ENCODE measurements at regions not wholly inside any gene's neighbourhood (a gene's known extent, or its start where the extent isn't known, plus 50 kb on each side); places are given as distances from the start of the nearest gene placed in this dataset.
A peak's percentile ranks its signal among the peaks of the same experiment; 100 is the strongest.

GRCh38 chr11:92576315-92576714 lies 351.7 kb downstream of the FAT3 start:
- Histone ChIP-seq H3K9me3 (no peaks in the 10 kb centered on the region), H3K27me3 (no peaks in the 10 kb centered on the region), H3K4me1 (peaks cover 9% of the 10 kb centered on the region), H3K36me3 (replicated peaks in 1 of 2; ENCODE audit: insufficient read depth in 1 of 2, low read depth in 2 of 2) (no peaks in the 10 kb centered on the region), H3K4me3 (no peak overlapping the region), H3K27ac (no peak overlapping the region)
- 13 to 29% methylated on average over 3 of the region's 3 CpGs for WGBS, 2 donors
- TF ChIP-seq CTCF (IDR thresholded peaks at IDR 0.05) (no peak), POLR2A (IDR thresholded peaks at IDR 0.05) (no peak)
- DNase-seq (no peak), ATAC-seq (peak; percentile 27)
- intact Hi-C loops (cut with DNase I): no loop called here

GRCh38 chr11:92580908-92581307 lies 356.3 kb downstream of the FAT3 start:
- H3K4me1 ChIP-seq: peaks cover 8% of the 10 kb centered on the region
- TF ChIP-seq POLR2A (IDR thresholded peaks at IDR 0.05): no peak
- no peak for TF ChIP-seq CTCF (IDR thresholded peaks at IDR 0.05)
- no peaks in the 10 kb centered on the region for H3K9me3 ChIP-seq
- WGBS, 2 donors: 47 to 52% methylated on average over 1 of the region's 1 CpG
- H3K27me3 ChIP-seq: no peaks in the 10 kb centered on the region
- H3K4me3 ChIP-seq: no peak overlapping the region
- DNase-seq (no peak), ATAC-seq (no peak)
- intact Hi-C loops (cut with DNase I): no loop called here
- H3K36me3 ChIP-seq (replicated peaks in 1 of 2; ENCODE audit: insufficient read depth in 1 of 2, low read depth in 2 of 2): no peaks in the 10 kb centered on the region
- H3K27ac ChIP-seq: no peak overlapping the region

DNA sequence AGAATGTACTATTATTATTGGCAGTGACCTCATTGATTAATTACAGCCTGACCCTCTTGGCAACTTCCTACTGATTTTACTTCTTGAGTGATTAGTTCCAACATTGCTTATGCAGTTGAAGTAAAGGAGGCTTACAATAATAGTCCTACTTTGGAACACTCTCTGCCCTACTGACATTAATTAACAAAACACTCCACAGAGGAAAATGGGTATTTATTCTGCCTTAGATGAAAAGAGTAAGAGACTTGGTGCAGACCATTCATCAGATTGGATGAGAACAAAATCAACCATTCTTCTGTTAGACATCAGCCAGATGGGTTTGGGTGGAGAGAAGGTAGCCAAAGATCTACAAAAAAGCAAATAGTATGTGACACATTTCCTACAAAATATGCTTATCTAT lies 363.8 kb downstream of the FAT3 start:
- no peak overlapping the region for H3K4me3 ChIP-seq
- no peaks in the 10 kb centered on the region for H3K27me3 ChIP-seq
- no peaks in the 10 kb centered on the region for H3K4me1 ChIP-seq
- TF ChIP-seq CTCF (IDR thresholded peaks at IDR 0.05) (no peak), POLR2A (IDR thresholded peaks at IDR 0.05) (no peak)
- no peak for ATAC-seq
- no peaks in the 10 kb centered on the region for H3K36me3 ChIP-seq (replicated peaks in 1 of 2; ENCODE audit: insufficient read depth in 1 of 2, low read depth in 2 of 2)
- no peaks in the 10 kb centered on the region for H3K9me3 ChIP-seq
- DNase-seq: no peak
- intact Hi-C loops (cut with DNase I): no loop called here
- H3K27ac ChIP-seq: no peak overlapping the region

- ATAC-seq (no peak), DNase-seq (no peak)
- Histone ChIP-seq H3K36me3 (replicated peaks in 1 of 2; ENCODE audit: insufficient read depth in 1 of 2, low read depth in 2 of 2) (no peaks in the 10 kb centered on the region), H3K27ac (no peak overlapping the region), H3K9me3 (no peaks in the 10 kb centered on the region), H3K27me3 (no peaks in the 10 kb centered on the region), H3K4me3 (no peak overlapping the region), H3K4me1 (no peaks in the 10 kb centered on the region)
- 83 to 85% methylated on average over 3 of the region's 3 CpGs for WGBS, 2 donors
- intact Hi-C loops (cut with DNase I): no loop called here
- TF ChIP-seq POLR2A (IDR thresholded peaks at IDR 0.05) (no peak), CTCF (IDR thresholded peaks at IDR 0.05) (no peak)
Measured at GRCh38 chr11:92589512-92589911, 364.9 kb downstream of the FAT3 start.

- ATAC-seq (no peak), DNase-seq (no peak)
- H3K27ac ChIP-seq: no peak overlapping the region
- H3K27me3 ChIP-seq: no peaks in the 10 kb centered on the region
- TF ChIP-seq CTCF (IDR thresholded peaks at IDR 0.05) (no peak), POLR2A (IDR thresholded peaks at IDR 0.05) (no peak)
- no peaks in the 10 kb centered on the region for H3K36me3 ChIP-seq (replicated peaks in 1 of 2; ENCODE audit: insufficient read depth in 1 of 2, low read depth in 2 of 2)
- intact Hi-C loops (cut with DNase I): no loop called here
- no peak overlapping the region for H3K4me3 ChIP-seq
- WGBS, 2 donors: 60 to 70% methylated on average over 2 of the region's 2 CpGs
- no peaks in the 10 kb centered on the region for H3K9me3 ChIP-seq
- H3K4me1 ChIP-seq: no peaks in the 10 kb centered on the region
Measured at GRCh38 chr11:92591521-92591920, 366.9 kb downstream of the FAT3 start.

Measured in body of pancreas (tissue), 4 donors.